GM21825 (cell line): ENCODE measurements at regions not wholly inside any gene's neighbourhood (a gene's known extent, or its start where the extent isn't known, plus 50 kb on each side); places are given as distances from the start of the nearest gene placed in this dataset.

Source experiments
- ATAC-seq: cut with Tn5 transposase; IDR thresholded peaks from one replicate; pipeline ENCODE4 v1.9.1; 2021; ENCODE audit warnings: mild to moderate bottlenecking, moderate library complexity; ENCODE audit not compliant: unreplicated experiment

DNA sequence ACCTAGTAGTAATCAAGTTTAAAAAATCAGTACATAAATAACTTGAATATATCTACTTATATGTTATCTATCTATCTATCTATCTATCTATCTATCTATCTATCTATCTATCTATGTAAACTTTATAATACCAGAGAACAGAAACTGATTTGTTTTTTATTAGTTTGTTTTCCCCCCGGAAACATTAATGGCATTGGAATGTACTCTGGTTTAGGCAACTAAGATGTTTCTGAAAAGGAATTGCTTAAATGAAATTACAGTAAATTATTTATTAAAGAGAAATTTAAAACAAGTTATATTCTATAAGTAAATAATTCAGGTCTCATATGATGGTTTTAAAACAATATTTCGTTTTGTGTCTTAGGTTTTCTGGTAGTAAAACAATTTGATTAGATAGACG is 681.0 kb upstream of the ADAMTS5 start:
- ATAC-seq, result no peak

DNA sequence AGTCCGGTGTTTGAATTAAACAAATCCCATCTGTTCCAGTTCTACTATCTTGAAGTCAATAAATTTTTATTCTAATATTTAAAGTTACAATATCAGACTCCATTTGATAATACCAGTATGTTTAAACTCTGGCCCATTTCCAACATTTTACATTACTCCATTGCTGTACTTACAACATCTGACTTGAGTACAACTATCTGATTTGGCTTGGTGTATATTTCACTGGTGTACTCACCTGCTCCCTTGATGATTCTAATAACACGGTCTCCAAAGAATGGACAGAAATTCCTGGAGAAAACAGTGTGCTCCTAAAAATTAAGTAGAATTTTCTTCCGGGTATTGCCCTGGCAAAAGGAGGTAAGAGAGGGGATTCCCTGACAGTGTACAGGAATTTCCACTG is 680.5 kb upstream of the ADAMTS5 start:
- ATAC-seq, result no peak

DNA sequence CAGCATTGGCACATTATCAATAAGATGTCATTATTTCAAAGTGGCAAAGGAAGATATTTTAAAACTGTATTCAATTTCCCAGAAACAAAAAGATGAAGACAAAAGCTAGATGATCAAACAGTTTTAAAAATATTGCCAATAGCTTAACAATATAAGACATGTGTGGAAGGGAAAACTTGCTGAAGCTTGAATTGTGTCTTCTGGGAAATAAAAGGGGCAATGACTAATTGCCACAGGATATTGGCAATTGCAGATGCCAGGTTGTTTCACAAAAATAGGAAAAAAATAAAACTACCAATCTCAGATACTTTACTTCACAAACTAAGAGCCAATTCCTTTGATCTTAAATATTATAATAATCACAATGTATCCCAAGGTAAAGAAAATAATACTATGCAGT is 679.8 kb upstream of the ADAMTS5 start:
- no peak for ATAC-seq

DNA sequence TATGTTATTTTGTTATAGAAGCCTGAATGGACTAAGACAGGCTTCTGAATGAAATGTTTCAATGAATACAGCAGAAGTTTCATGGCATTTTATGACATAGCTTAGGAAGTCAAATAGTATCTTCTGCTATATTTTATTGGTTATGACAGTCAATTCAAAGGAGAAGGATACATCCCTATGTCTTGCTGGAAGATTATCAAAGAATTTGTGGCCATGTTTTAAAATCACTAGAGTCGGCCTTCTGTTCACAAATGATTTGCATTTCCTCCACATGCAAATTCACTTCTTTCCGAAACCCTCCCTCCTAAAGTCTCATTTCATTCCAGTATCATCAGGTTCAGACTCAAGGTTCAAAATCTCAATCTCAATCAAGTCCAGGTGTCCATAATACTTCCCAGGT is 679.2 kb upstream of the ADAMTS5 start:
- ATAC-seq, result no peak

DNA sequence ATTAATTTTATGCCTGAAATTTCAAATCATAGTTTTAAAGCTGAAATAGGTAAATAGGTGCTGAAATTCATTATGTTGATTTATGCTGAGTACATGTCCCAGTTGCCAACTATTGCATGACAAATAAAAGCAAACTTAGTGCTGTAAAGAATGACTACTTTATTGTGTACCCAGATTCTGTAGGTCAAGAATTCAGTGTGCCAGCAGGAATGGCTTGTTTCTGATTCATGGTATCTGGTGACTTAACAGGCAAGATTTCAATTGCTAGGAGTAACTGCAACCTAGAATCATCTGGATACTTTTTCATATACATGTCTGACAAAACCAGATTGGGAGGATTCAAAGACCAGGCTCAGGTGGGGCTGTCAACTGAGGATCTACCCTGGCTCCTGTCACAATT is 678.4 kb upstream of the ADAMTS5 start:
- ATAC-seq, result no peak

DNA sequence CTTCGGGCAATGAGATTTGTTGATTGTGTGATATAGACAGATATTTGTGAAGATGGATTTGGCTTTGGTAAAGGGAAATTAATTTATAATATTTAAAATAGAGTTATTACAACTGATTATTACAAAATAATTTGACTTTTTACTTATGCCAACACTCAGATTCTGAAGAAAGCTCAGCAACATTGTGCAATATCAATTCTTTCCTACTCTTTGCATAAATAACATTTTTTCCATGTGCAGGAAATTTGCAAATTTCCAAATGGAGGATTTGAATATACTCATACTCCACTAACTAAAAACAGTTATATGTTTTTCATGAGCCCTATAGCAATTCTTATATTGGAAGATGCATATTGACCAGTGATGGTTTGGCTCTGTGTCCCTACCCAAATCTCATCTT is 676.4 kb upstream of the ADAMTS5 start:
- ATAC-seq, result no peak

DNA sequence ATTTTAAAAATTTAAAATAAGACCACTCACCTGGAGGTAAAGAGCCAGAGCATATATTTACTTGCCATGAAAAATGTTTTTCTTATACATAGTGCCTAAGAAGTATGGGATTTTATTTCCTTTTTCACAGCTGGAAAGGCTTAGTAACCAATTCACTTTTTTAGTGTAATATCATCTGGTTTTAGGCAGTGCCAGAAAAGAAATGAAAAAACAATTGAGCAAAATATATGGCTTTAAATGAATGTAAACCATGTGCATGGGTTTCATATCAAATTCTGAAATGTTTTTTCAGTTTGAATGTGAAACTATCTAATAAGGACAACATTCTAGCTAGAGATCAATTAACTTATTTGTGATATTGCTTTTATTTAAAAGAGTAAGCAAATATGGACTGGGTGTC is 672.4 kb upstream of the ADAMTS5 start:
- no peak for ATAC-seq

DNA sequence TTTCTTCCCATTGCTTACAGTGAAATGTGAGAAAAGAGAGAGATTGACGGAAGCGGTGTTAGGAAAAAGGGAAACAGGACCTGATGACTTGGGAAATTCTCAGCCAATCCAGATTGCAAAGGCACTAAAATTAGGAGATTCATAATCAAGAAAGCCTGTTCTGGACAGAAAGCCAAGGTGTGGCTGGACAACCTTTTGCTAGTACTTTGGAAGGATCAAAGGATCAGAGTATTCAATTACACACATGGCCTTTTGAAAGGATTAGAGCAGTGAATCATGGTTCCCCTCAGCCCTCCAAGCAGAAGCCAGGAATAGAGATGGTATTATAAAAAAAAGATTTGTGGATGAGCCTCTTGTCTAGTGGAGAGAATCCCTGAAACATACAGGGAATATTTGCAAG is 669.8 kb upstream of the ADAMTS5 start:
- ATAC-seq, result no peak

DNA sequence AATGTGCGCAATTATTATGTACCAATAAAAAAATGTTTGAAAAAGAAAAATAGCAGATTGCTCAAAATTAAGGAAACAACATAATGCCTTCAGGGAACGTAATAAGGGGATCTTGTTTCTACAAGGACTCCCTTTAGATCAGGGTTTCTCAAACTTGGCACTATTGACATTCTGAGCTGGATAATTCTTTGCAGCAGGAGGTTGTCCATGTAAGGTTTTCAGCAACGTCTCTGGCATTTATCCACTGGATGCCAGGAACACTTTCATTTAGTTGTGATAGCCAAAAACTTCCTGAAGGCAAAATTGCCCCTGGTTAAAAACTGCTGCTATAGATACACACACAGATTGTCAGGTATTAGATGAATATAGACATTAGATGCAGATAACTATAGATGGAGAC is 666.7 kb upstream of the ADAMTS5 start:
- ATAC-seq, result no peak

DNA sequence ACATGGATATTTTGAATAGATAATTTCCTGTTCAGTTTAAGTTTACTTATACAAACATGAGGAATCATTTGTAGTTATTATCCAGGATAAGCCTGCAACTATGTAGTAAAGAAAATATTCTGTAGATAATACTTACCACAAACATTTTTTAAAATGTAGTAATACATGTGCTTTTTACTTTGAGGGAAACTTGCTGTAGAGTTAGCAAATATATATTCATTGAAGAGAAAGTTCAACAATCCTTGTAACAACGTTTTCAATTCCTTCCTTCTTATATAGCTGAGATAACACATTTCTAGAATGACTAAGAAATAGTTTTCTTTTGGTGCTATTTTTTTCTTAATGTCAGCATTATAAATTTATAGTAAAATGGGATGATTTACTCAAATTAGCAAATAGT is 664.6 kb upstream of the ADAMTS5 start:
- no peak for ATAC-seq

DNA sequence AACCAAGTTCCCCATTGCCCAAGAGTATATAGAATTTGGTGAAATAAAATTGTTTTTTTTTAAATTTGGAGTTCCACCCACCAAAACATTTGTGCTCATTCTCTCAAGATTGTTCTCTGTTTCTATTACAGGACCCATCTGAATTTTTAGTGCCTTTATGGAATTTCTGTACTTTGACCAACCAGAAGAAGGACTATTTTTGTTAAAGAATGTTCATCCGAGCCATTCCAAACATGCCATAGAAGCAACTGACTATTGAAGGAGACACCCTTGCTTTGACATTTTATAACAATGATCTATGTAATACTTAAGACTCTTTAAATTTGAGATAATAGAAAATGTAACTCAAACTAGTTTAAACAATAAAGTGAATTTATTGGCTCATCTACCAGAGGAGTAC is 655.7 kb upstream of the ADAMTS5 start:
- no peak for ATAC-seq

DNA sequence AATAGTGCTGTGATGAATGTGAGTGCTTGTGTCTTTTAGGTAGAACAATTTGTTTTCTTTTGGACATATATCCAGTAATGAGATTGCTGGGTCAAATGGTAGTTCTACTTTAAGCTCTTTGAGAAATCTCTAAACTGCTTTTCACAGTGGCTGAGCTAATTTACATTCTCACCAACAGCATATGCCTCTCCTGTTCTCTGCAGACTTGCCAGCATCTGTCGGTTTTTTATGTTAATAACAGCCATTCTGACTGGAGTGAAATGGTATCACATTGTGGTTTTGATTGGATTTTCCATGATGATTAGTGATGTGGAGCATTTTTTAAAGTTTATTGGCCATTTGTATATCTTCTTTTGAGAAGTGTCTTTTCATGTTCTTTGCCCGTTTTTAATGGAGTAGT is 647.3 kb upstream of the ADAMTS5 start:
- ATAC-seq, result no peak

DNA sequence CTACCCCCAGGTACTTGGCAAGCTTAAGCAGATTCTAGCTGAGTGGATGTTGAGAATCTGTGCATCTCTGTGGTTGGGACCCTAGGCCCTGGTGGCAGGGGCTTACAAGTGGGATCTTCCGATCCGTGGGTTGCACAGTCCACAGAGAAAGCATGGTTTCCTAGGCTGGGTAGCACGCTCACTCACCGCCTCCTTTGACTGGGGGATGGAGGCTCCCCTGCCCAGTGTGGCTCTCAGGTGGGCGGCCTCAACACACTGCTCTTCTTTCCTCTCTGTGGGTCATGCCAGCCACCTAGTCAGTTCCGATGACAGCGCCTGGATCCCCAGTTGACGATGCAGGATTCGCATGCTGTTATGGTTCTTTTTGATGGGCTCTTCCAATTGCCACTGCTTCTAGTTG is 639.5 kb upstream of the ADAMTS5 start:
- ATAC-seq, result no peak

DNA sequence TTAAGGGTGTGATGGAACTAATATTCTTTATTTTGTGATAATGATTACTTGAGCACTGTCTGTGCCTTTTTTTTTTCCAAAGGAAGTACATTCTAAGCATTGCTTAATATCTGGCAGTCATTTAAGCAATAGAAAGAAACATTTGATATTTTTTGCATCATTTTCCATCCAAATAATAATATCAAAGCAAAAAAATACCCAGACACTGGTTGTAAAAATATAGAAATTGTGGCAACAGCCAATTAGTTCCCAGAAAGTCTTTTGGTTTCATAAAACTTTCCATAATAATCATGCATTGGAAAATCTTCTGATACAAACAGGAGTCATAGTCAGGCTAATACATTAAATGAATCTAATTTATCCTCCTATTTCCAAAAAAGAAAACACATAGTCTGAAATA is 629.3 kb upstream of the ADAMTS5 start:
- no peak for ATAC-seq

DNA sequence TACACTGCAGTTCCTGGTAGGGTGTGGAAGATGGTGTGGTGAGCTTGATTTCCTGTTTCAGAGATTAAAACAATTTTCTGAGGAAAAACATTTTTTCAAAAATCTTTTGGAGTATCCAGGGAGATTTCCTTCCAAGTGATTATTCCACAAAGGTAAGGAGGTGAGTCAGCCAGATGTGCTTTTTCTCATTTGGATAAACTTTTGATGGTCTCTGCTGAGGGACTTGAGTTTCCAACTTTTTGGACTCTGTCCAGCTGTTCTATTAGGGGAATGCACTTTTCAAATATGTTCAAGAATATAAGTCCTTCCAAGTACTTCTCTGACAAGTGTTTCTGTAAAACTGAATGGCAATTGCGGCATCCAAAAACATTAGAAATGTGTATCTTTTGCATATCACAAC is 628.8 kb upstream of the ADAMTS5 start:
- ATAC-seq, result no peak

DNA sequence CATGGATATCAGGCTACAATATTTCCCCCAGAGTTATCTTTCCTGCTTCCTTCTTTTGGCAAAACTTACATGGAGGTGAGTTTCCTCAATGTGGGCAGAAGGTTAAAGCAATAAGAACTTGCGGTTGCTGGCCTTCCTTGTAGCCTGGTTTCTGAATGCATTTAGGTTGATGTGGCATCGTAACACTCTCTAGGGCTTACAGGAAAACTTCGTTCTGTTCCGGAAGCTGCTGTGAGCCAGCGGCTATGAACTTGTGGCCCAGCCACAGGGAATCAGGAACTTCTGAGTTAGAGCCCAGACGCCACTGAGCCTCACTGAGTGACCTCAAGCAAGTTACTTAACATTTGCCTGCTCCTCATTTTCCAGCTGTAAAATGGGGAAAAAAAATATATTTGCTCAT is 623.4 kb upstream of the ADAMTS5 start:
- no peak for ATAC-seq

DNA sequence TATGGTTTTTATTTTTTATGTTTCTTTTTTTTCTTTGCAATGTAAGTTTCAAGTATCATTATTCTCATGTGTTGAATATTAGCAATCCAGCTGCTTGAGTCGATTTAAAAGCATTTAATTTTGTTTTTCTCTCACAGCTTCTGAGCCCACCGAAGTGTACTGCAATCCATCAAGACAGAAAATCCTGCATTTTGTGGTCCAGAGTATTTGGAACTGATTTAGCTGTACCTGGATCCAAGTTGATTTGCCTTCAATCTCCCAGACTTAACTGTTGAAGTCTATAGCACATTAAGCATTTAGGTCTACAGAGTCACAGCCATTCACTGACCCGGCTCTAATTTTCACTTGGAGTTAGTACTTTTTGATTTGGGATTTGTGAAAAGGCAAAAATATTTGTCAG is 622.9 kb upstream of the ADAMTS5 start:
- ATAC-seq, result no peak

DNA sequence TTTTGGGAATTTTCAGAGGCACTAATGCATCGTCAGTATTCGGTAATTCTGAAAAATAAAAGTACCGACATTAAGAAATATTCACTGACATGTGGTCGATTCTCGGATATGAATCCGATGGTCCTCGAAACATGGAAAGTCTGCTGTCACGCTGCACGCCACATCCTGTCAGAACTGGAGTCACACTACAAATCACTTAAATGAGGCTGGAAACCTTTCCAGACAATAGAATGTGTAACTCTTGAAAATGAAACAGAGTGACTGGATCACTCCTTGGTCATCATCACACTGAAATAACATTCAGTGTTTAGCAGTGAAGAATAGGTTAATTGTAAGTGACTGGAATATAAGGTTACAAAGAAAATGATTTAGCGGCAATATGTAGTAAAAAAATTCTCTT is 620.1 kb upstream of the ADAMTS5 start:
- ATAC-seq, result no peak

DNA sequence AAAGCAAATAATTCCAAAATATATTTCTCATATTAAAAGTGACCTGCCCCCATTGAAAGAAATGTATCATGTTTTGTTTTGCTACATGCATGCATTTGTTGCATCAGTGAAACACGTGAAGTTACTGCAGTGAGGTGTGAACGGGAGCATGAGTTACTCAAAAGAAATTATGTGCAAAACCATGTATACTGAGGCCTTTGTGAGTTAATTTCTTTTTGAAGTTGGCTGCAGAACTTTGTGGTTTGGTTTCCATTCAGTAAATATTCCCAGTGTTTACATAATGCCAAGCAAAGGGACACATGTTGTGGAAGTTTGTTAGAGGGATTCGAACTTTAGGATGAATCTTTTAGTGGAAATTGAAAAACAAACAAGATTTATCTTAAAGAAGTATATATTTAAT is 619.4 kb upstream of the ADAMTS5 start:
- ATAC-seq, result no peak

DNA sequence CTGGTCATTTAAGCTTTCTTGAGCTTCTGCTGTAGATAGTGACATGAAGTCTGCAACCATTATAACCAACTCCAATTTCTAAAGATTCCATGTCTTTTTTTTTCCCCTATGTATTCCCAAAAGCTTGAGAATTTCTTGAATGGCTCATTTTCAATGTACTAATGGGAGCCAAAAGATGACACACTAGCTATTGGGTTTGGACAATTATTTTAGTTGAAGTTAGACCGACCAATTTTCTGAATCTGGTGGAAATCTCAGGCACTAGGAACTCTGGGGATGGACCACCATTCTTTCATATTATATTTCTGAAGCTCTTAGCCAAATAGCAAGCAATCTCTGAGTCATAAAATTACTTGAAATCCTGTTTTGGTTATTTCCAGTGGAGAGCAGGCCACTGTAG is 617.4 kb upstream of the ADAMTS5 start:
- no peak for ATAC-seq

DNA sequence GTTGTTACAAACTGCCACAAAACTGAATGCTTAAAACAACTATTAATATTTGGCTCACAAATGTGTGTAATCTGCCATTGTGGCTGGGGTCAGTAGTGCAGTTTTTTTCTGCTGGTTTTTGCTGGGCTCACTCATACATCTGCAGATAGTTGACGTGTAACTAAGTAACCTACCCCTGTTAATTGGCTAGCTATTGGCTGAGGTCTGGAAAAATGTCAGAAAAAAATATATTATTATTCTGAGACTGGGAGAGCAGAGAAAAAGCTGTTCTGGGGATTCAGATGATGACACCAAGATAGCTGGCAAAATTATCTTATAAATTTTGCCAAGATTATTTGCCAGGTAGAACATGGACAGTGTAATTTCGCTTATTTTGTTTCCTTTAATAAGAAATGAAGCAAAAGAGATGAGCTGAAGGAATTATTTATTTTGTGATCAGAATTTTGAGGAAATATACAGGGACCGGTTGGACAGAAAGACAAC is 616.1 kb upstream of the ADAMTS5 start:
- no peak for ATAC-seq

DNA sequence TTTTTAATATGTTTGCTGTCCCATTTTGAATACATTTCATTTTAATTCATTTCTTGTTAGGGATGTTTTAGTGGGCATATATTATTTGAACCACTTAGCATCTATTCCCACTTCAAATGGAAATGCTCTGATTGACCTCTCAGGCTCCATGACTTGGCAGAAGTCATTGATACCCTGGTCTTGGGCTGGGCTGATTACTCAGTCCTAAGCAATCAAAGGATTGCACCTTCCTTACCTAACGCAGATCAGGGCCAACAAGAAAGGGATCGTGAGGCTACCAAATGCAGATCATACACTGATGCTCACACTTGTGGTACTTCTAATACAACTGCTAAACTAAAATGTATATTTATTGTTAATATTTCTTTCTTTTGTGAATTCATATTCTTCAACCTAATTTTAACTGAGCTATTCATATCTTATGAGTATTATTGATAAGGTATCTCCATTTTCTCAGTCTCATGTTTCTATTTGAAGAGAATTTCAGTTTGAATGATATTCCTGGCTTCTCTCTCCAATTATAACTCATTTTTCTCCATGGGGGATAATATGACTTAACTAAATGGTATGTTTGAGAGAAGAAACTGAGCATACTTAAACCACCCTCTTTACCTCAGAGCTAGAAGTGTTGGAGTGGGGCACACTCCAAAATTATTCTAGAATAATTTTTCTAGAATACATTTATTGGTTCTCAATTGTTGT is 615.5 kb upstream of the ADAMTS5 start:
- ATAC-seq, result no peak

DNA sequence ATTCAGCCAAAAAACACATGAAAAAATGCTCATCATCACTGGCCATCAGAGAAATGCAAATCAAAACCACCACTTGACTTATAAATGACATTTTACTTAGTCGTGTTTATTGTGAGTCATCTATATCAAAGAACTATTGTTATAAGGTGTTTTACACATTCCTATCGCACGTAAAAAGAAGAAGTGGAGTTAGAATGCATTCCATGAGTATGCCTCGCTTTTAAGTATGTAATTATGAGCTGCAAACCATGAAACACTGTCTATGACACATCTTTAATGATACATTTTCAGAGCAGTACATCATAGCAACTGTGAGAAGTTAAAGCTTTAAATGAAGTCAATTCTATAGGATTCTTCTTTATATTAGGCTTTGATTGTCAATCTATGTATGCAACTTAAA is 614.3 kb upstream of the ADAMTS5 start:
- no peak for ATAC-seq
